ENCODE measurements at regions not wholly inside any gene's neighbourhood (a gene's known extent, or its start where the extent isn't known, plus 50 kb on each side); places are given as distances from the start of the nearest gene placed in this dataset.

GRCh38 chr12:68447797-68448260, 115.7 kb upstream of the MDM1 start:
- Histone ChIP-seq H3K4me3 (ENCODE audit: low read depth, low read length) (no peak overlapping the region), H3K4me1 (ENCODE audit: insufficient read depth) (peaks cover 2% of the 10 kb centered on the region), H3K36me3 (ENCODE audit: insufficient read depth) (no peaks in the 10 kb centered on the region), H3K27ac (ENCODE audit: low read depth) (no peak overlapping the region)
- 81% methylated on average over 2 of the region's 2 CpGs for WGBS
- no peak for DNase-seq (ENCODE audit: extremely low spot score)

GRCh38 chr12:68449196-68449595, 117.0 kb upstream of the MDM1 start:
- Histone ChIP-seq H3K27ac (ENCODE audit: low read depth) (no peak overlapping the region), H3K4me3 (ENCODE audit: low read depth, low read length) (no peak overlapping the region), H3K36me3 (ENCODE audit: insufficient read depth) (no peaks in the 10 kb centered on the region), H3K4me1 (ENCODE audit: insufficient read depth) (peaks cover 2% of the 10 kb centered on the region)
- 94% methylated on average over 2 of the region's 2 CpGs for WGBS
- DNase-seq (ENCODE audit: extremely low spot score): no peak

- H3K4me1 ChIP-seq (ENCODE audit: insufficient read depth): peaks cover 2% of the 10 kb centered on the region
- no peak for DNase-seq (ENCODE audit: extremely low spot score)
- 40% methylated on average over 3 of the region's 3 CpGs for WGBS
- no peaks in the 10 kb centered on the region for H3K36me3 ChIP-seq (ENCODE audit: insufficient read depth)
- H3K4me3 ChIP-seq (ENCODE audit: low read depth, low read length): no peak overlapping the region
- H3K27ac ChIP-seq (ENCODE audit: low read depth): peak overlapping the region; percentile 66
Measured at GRCh38 chr12:68450947-68451260, 118.7 kb upstream of the MDM1 start.

- Histone ChIP-seq H3K4me3 (ENCODE audit: low read depth, low read length) (no peak overlapping the region), H3K36me3 (ENCODE audit: insufficient read depth) (no peaks in the 10 kb centered on the region), H3K27ac (ENCODE audit: low read depth) (peak overlapping the region; percentile 66), H3K4me1 (ENCODE audit: insufficient read depth) (peaks cover 2% of the 10 kb centered on the region)
- 18% methylated on average over 6 of the region's 6 CpGs for WGBS
- no peak for DNase-seq (ENCODE audit: extremely low spot score)
Measured at GRCh38 chr12:68451261-68452077, 119.3 kb upstream of the MDM1 start.

DNA sequence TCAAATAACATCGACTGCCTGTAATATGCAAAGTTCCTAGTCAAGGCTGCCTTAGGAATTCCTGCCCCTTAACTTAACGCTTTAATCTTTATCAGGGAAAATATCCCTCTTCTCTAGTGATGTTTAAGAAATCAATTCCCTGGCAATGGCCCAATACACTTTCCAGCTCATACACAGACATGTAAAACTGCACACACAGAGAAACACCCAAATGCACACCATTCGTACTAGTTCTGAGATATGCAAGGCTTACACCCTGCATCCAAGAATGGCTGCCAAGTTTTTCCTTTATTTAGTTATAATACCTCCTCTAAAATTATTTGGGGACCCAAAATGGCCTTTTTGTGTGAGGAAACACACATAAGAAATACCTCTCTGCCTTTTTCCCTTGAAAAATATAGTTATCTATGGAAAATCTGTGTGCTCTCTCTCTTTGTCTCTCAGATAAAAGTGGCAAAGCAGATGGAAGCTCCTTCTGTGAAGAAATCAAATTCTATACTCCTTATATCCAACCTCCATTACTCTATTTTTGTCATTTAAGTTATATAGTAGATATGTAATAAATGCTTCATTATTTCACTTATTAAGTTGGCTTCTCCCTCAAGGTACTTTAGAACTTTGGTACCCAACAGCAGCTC, 120.0 kb upstream of the MDM1 start:
- 30% methylated on average over 3 of the region's 3 CpGs for WGBS

DNA sequence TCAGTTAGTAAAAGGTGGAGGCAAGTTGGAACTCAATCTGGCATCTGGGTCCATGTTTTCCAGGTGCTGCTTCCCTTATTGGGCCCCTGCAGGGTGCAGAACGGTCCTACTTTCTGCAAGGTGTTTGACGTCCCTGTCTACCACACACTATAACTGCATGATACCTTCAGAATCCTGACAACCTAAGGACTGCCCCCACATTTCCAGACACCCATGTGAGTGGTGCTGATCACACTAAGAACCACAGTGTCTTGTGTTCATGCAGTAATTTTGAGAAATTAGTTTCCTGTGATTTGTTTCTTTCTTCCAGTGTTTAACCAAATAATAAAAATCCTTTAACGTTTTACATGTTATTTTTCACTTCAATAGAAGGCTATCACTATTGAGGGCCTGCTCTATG, 121.1 kb upstream of the MDM1 start:
- 78% methylated on average over 3 of the region's 3 CpGs for WGBS
- no peak overlapping the region for H3K27ac ChIP-seq (ENCODE audit: low read depth)

More for the DNA sequence above, 120.0 kb upstream of the MDM1 start:
- no peak overlapping the region for H3K4me3 ChIP-seq (ENCODE audit: low read depth, low read length)
- H3K27ac ChIP-seq (ENCODE audit: low read depth): no peak overlapping the region
- no peak for DNase-seq (ENCODE audit: extremely low spot score)
- peaks cover 2% of the 10 kb centered on the region for H3K4me1 ChIP-seq (ENCODE audit: insufficient read depth)
- H3K36me3 ChIP-seq (ENCODE audit: insufficient read depth): no peaks in the 10 kb centered on the region

DNA sequence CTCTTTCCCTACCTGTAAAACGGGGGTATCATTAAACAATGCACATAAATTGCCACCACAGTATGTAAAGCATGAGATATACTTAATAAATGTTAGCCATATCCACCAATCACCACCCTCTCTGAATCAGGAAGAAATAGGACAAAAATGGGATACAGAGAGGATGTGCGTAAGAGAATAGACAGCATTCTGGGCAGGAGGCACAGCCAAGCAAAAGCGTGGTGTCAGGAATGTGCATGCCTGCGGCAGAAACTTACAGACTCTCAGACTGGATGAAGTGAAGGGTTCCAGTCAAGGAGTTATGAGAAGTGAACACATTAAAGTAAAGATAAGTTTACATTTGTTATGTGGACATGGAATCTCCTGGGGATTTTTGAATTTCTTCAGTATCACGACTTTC, 121.7 kb upstream of the MDM1 start:
- no peak overlapping the region for H3K4me3 ChIP-seq (ENCODE audit: low read depth, low read length)
- H3K4me1 ChIP-seq (ENCODE audit: insufficient read depth): peaks cover 2% of the 10 kb centered on the region
- no peaks in the 10 kb centered on the region for H3K36me3 ChIP-seq (ENCODE audit: insufficient read depth)
- H3K27ac ChIP-seq (ENCODE audit: low read depth): no peak overlapping the region
- DNase-seq (ENCODE audit: extremely low spot score): no peak
- WGBS: 59% methylated on average over 5 of the region's 5 CpGs

More for the DNA sequence above, 121.1 kb upstream of the MDM1 start:
- peaks cover 2% of the 10 kb centered on the region for H3K4me1 ChIP-seq (ENCODE audit: insufficient read depth)
- no peak overlapping the region for H3K4me3 ChIP-seq (ENCODE audit: low read depth, low read length)
- no peak for DNase-seq (ENCODE audit: extremely low spot score)
- no peaks in the 10 kb centered on the region for H3K36me3 ChIP-seq (ENCODE audit: insufficient read depth)

GRCh38 chr12:68454892-68455291, 122.7 kb upstream of the MDM1 start:
- H3K36me3 ChIP-seq (ENCODE audit: insufficient read depth): no peaks in the 10 kb centered on the region
- no peak overlapping the region for H3K27ac ChIP-seq (ENCODE audit: low read depth)
- H3K4me1 ChIP-seq (ENCODE audit: insufficient read depth): peaks cover 2% of the 10 kb centered on the region
- WGBS: 50% methylated on average over 3 of the region's 3 CpGs
- DNase-seq (ENCODE audit: extremely low spot score): no peak
- no peak overlapping the region for H3K4me3 ChIP-seq (ENCODE audit: low read depth, low read length)

DNA sequence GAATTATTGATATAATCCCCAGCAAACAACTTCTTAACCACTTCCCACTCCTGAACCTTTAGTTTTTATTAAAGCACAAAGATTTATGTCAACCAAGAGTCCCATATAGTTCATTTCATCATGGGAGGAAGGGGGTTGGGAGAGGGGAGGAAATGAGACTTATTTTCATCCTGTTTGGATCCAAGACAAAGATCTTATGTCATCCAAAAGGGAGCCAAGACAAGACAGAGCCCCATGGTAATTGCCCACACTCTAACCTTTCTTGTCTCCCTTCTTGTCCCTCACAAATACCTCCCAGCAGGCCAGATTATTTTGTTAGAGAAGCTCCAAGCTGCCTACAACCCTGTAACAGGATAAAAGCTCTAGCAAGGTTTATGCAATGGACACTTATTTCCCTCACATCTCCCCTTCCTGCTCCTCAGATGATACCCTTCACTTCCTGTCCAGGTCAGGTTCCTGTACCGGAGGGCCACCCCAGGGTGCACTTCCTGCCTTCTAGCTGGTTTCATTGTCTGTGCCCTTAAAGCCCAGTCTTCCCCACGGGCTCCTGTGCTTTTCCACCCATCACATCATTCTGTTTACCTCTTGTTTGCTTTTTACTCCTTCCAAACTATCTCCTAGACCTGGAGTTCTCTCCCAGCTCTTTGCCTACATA, 123.7 kb upstream of the MDM1 start:
- 63% methylated on average over 2 of the region's 2 CpGs for WGBS
- Histone ChIP-seq H3K27ac (ENCODE audit: low read depth) (no peak overlapping the region), H3K4me1 (ENCODE audit: insufficient read depth) (peaks cover 2% of the 10 kb centered on the region), H3K4me3 (ENCODE audit: low read depth, low read length) (no peak overlapping the region), H3K36me3 (ENCODE audit: insufficient read depth) (no peaks in the 10 kb centered on the region)
- no peak for DNase-seq (ENCODE audit: extremely low spot score)

- DNase-seq (ENCODE audit: extremely low spot score): no peak
- no peak overlapping the region for H3K27ac ChIP-seq (ENCODE audit: low read depth)
Measured at GRCh38 chr12:68458866-68459265, 126.7 kb upstream of the MDM1 start.

GRCh38 chr12:68460236-68460635, 128.1 kb upstream of the MDM1 start:
- no peaks in the 10 kb centered on the region for H3K36me3 ChIP-seq (ENCODE audit: insufficient read depth)
- no peaks in the 10 kb centered on the region for H3K4me1 ChIP-seq (ENCODE audit: insufficient read depth)
- DNase-seq (ENCODE audit: extremely low spot score): no peak
- 97% methylated on average over 1 of the region's 1 CpG for WGBS
- H3K4me3 ChIP-seq (ENCODE audit: low read depth, low read length): no peak overlapping the region
- no peak overlapping the region for H3K27ac ChIP-seq (ENCODE audit: low read depth)

More at GRCh38 chr12:68458866-68459265, 126.7 kb upstream of the MDM1 start:
- H3K36me3 ChIP-seq (ENCODE audit: insufficient read depth): no peaks in the 10 kb centered on the region
- H3K4me3 ChIP-seq (ENCODE audit: low read depth, low read length): no peak overlapping the region
- no peaks in the 10 kb centered on the region for H3K4me1 ChIP-seq (ENCODE audit: insufficient read depth)
- WGBS: 88% methylated on average over 2 of the region's 2 CpGs

- Histone ChIP-seq H3K36me3 (ENCODE audit: insufficient read depth) (no peaks in the 10 kb centered on the region), H3K4me3 (ENCODE audit: low read depth, low read length) (no peak overlapping the region), H3K27ac (ENCODE audit: low read depth) (no peak overlapping the region), H3K4me1 (ENCODE audit: insufficient read depth) (no peaks in the 10 kb centered on the region)
- 78% methylated on average over 3 of the region's 3 CpGs for WGBS
- no peak for DNase-seq (ENCODE audit: extremely low spot score)
Measured at GRCh38 chr12:68461645-68462044, 129.5 kb upstream of the MDM1 start.

- 92% methylated on average over 4 of the region's 4 CpGs for WGBS
- no peaks in the 10 kb centered on the region for H3K36me3 ChIP-seq (ENCODE audit: insufficient read depth)
- no peak for DNase-seq (ENCODE audit: extremely low spot score)
- H3K4me1 ChIP-seq (ENCODE audit: insufficient read depth): no peaks in the 10 kb centered on the region
- no peak overlapping the region for H3K4me3 ChIP-seq (ENCODE audit: low read depth, low read length)
- no peak overlapping the region for H3K27ac ChIP-seq (ENCODE audit: low read depth)
Measured at GRCh38 chr12:68462803-68463202, 130.6 kb upstream of the MDM1 start.

DNA sequence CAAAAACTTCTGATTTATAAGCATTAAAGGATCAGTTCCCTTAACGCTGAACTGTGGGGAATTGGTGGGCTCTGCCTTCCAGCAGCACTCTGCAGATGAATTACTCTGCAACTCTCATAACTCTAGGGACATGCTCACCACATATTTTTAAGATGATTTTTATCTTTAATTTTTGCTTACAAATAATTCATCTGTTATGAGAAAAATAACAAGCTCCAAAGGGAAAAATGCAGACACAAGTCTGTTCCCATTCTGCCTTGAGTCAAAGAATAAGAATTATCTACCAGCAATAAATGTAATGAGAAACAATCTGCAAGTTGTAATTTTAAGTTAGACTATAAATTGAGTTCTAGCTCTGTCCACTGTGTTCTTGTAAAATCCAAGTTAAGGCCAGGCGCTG, 133.1 kb upstream of the MDM1 start:
- 40% methylated on average over 2 of the region's 2 CpGs for whole genome bisulfite sequencing
- H3K27ac ChIP-seq (ENCODE audit: low read depth): no peak overlapping the region
- no peaks in the 10 kb centered on the region for H3K4me1 ChIP-seq (ENCODE audit: insufficient read depth)
- no peak for DNase-seq (ENCODE audit: extremely low spot score)
- no peak overlapping the region for H3K4me3 ChIP-seq (ENCODE audit: low read depth, low read length)
- H3K36me3 ChIP-seq (ENCODE audit: insufficient read depth): no peaks in the 10 kb centered on the region
